Gastroesophageal sphincter (tissue), 4 donors: ENCODE measurements at regions not wholly inside any gene's neighbourhood (a gene's known extent, or its start where the extent isn't known, plus 50 kb on each side); places are given as distances from the start of the nearest gene placed in this dataset.

ENCODE experiments used
- ATAC-seq: fragments of 150-250 bp; one replicate; pipeline ENCODE4 v1.9.1; 2016; ENCODE audit warnings: mild to moderate bottlenecking, moderate library complexity
- H3K27ac ChIP-seq, 4 donors: fragments of 200-600 bp; sonication (generic) in 3 of 4; 1 replicate in 3 of 4; 2 replicates in 1 of 4; pipeline ENCODE4 v1.5.1; 2016 to 2019
- H3K27me3 ChIP-seq: fragments of 200-600 bp; sonication (generic); one replicate; pipeline ENCODE4 v1.5.1; 2019
- H3K36me3 ChIP-seq, 2 donors: fragments of 200-600 bp; sonication (generic); one replicate each; pipeline ENCODE4 v1.5.1; 2019; ENCODE audit warnings: control low read depth in 1 of 2
- H3K4me1 ChIP-seq, 3 donors: fragments of 200-600 bp; sonication (generic); 1 replicate in 2 of 3; 2 replicates in 1 of 3; pipeline ENCODE4 v1.5.1; 2016 to 2019; ENCODE audit warnings: control low read depth in 2 of 3
- H3K4me3 ChIP-seq, 2 donors: fragments of 200-600 bp; sonication (generic); one replicate each; pipeline ENCODE4 v1.5.1; 2019; ENCODE audit warnings: mild to moderate bottlenecking in 1 of 2, moderate library complexity in 1 of 2
- H3K9me3 ChIP-seq, 3 donors: fragments of 200-600 bp; sonication (generic); one replicate each; pipeline ENCODE4 v1.5.1; 2017 to 2019; ENCODE audit warnings: control low read depth in 2 of 3
- CTCF ChIP-seq, 4 experiments: fragments of 200-600 bp in 2 of 4; fragments of 450-650 bp in 2 of 4; sonication (generic) in 1 of 4; IDR thresholded peaks; one replicate each; pipeline ENCODE4 v1.5.1; 2017 to 2019; ENCODE audit warnings: antibody characterized with exemption in 4 of 4, mild to moderate bottlenecking in 2 of 4, moderate library complexity in 2 of 4
- EP300 ChIP-seq: sonication (generic); formaldehyde crosslinking; IDR thresholded peaks from one replicate; pipeline ENCODE4 v1.6.1; 2017; ENCODE audit warnings: antibody characterized with exemption, mild to moderate bottlenecking
- POLR2A ChIP-seq, 2 donors: fragments of 450-650 bp; IDR thresholded peaks; one replicate each; pipeline ENCODE4 v1.6.1; 2017; ENCODE audit warnings: antibody characterized with exemption in 2 of 2, mild to moderate bottlenecking in 2 of 2, moderate library complexity in 1 of 2
- POLR2AphosphoS5 ChIP-seq: sonication (generic); formaldehyde crosslinking; IDR thresholded peaks from one replicate; pipeline ENCODE4 v1.6.1; 2017; ENCODE audit warnings: antibody characterized with exemption
- WGBS, 2 donors: methylation state at CpG; one replicate each; pipeline ENCODE4 v1.1.5; 2018; ENCODE audit warnings: low coverage in 1 of 2; 5-methylcytosine and 5-hydroxymethylcytosine counted together

DNA sequence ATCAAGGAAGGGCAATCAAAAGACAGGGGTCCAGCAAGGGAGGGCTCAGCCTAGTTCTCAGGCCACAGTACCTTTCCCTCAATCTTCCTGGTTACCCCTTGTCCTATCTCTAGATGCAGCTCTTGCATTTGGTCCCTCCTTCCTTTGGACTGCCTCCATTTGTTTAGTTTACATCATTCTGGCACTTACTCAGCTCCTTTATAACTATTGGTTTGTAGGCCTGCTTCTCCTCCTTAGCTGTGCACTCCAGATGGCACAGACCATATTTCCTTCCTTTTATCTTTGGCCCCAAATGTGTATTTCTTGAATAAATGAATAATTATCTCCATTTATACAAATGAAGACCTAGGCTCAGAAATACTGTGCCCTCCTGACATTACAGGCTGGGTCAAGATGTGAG, 92.3 kb upstream of the AMOTL1 start:
- Histone ChIP-seq H3K27ac (no peak overlapping the region), H3K36me3 (no peaks in the 10 kb centered on the region), H3K9me3 (no peaks in the 10 kb centered on the region), H3K4me3 (no peak overlapping the region), H3K27me3 (no peaks in the 10 kb centered on the region), H3K4me1 (peaks cover 0 to 10% (median 0%) of the 10 kb centered on the region in 3 donors)
- no peak for ATAC-seq
- TF ChIP-seq POLR2AphosphoS5 (no peak), EP300 (no peak), CTCF (IDR thresholded peaks at IDR 0.05) (no peak), POLR2A (IDR thresholded peaks at IDR 0.05) (no peak)

- TF ChIP-seq POLR2AphosphoS5: no peak
- TF ChIP-seq EP300: no peak
- TF ChIP-seq CTCF (IDR thresholded peaks at IDR 0.05): no peak
- no peak overlapping the region for H3K27ac ChIP-seq
- ATAC-seq: no peak
Measured at GRCh38 chr11:94676814-94677213, 91.3 kb upstream of the AMOTL1 start.

DNA sequence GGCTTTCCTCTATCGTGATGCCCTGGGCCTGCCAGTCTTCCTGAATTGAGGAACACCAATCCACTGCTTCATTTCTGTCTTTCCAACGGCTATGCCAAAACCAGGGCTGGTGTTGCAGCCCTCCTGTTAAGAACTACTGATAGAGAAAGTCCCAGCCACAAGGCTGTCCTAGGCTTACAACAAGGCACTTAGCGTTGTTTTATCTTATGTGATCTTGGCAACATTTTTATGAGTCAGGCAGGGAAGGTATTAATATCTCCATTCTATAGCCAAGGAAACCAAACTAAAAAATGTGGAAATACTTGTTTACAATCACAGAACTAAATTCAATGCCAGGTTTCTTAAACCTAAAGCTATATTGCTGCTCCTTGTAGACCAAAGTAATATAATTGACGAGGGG, 89.9 kb upstream of the AMOTL1 start:
- ATAC-seq: no peak
- TF ChIP-seq CTCF (IDR thresholded peaks at IDR 0.05) (no peak), EP300 (no peak), POLR2AphosphoS5 (no peak), POLR2A (IDR thresholded peaks at IDR 0.05) (no peak)
- 89 to 97% methylated on average over 3 to 4 of the region's 4 CpGs for WGBS, 2 donors

More at GRCh38 chr11:94676814-94677213, 91.3 kb upstream of the AMOTL1 start:
- Histone ChIP-seq H3K27me3 (no peaks in the 10 kb centered on the region), H3K4me1 (peaks cover 0 to 10% (median 0%) of the 10 kb centered on the region in 3 donors), H3K36me3 (no peaks in the 10 kb centered on the region), H3K9me3 (no peaks in the 10 kb centered on the region), H3K4me3 (no peak overlapping the region)
- WGBS, 2 donors: 86 to 94% methylated on average over 2 to 4 of the region's 4 CpGs

DNA sequence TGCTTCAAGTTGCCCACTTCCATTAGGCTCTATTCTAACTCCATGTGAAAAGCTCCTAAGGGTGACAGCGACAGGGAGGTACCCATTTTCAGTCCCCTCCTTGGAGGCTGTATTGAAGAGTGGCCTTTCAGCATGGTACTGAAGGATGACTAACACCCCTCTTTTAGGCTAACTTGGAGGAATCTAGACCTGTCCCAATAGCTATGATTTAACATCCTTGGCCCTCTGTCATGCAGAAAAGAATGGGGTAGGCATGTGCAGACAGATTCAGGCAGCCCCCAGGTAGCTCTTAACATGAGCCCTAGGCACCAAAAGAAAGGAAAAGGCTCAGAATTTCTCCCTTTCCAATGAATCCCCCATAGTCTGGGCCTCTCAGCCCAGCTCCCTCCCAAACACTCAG, 89.3 kb upstream of the AMOTL1 start:
- no peaks in the 10 kb centered on the region for H3K27me3 ChIP-seq
- ATAC-seq: no peak
- WGBS, 2 donors: 86 to 100% methylated on average over 1 of the region's 1 CpG
- H3K27ac ChIP-seq: no peak overlapping the region
- TF ChIP-seq POLR2AphosphoS5 (no peak), POLR2A (IDR thresholded peaks at IDR 0.05) (no peak), CTCF (IDR thresholded peaks at IDR 0.05) (no peak), EP300 (no peak)
- no peaks in the 10 kb centered on the region for H3K9me3 ChIP-seq
- H3K4me3 ChIP-seq: no peak overlapping the region
- peaks cover 0 to 5% (median 0%) of the 10 kb centered on the region in 3 donors for H3K4me1 ChIP-seq
- no peaks in the 10 kb centered on the region for H3K36me3 ChIP-seq

More for the DNA sequence above, 89.9 kb upstream of the AMOTL1 start:
- no peaks in the 10 kb centered on the region for H3K9me3 ChIP-seq
- no peak overlapping the region for H3K4me3 ChIP-seq
- peaks cover 0 to 10% (median 0%) of the 10 kb centered on the region in 3 donors for H3K4me1 ChIP-seq
- no peak overlapping the region for H3K27ac ChIP-seq
- no peaks in the 10 kb centered on the region for H3K27me3 ChIP-seq
- no peaks in the 10 kb centered on the region for H3K36me3 ChIP-seq

- ATAC-seq: no peak
- 91 to 95% methylated on average over 5 of the region's 5 CpGs for WGBS, 2 donors
Measured at GRCh38 chr11:94680426-94680825, 87.7 kb upstream of the AMOTL1 start.

More at GRCh38 chr11:94680426-94680825, 87.7 kb upstream of the AMOTL1 start:
- no peaks in the 10 kb centered on the region for H3K4me1 ChIP-seq
- no peaks in the 10 kb centered on the region for H3K36me3 ChIP-seq
- H3K9me3 ChIP-seq: no peaks in the 10 kb centered on the region
- no peak overlapping the region for H3K4me3 ChIP-seq
- TF ChIP-seq POLR2AphosphoS5 (no peak), POLR2A (IDR thresholded peaks at IDR 0.05) (no peak), EP300 (no peak), CTCF (IDR thresholded peaks at IDR 0.05) (no peak)
- no peaks in the 10 kb centered on the region for H3K27me3 ChIP-seq
- H3K27ac ChIP-seq: no peak overlapping the region
